ENCODE measurements at regions not wholly inside any gene's neighbourhood (a gene's known extent, or its start where the extent isn't known, plus 50 kb on each side); places are given as distances from the start of the nearest gene placed in this dataset.

GRCh38 chr7:93707249-93707648, 132.7 kb upstream of the CALCR start:
- TF ChIP-seq, protein P1, sequence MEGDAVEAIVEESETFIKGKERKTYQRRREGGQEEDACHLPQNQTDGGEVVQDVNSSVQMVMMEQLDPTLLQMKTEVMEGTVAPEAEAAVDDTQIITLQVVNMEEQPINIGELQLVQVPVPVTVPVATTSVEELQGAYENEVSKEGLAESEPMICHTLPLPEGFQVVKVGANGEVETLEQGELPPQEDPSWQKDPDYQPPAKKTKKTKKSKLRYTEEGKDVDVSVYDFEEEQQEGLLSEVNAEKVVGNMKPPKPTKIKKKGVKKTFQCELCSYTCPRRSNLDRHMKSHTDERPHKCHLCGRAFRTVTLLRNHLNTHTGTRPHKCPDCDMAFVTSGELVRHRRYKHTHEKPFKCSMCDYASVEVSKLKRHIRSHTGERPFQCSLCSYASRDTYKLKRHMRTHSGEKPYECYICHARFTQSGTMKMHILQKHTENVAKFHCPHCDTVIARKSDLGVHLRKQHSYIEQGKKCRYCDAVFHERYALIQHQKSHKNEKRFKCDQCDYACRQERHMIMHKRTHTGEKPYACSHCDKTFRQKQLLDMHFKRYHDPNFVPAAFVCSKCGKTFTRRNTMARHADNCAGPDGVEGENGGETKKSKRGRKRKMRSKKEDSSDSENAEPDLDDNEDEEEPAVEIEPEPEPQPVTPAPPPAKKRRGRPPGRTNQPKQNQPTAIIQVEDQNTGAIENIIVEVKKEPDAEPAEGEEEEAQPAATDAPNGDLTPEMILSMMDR (IDR thresholded peaks at IDR 0.05), result no peak
- no peak for TF ChIP-seq POLR2A (IDR thresholded peaks at IDR 0.05)
